HK-2 (cell line): ENCODE measurements at regions not wholly inside any gene's neighbourhood (a gene's known extent, or its start where the extent isn't known, plus 50 kb on each side); places are given as distances from the start of the nearest gene placed in this dataset.

Experiments
- DNase-seq: peaks from one replicate; pipeline ENCODE4 v3.0.0-alpha.2; 2018; ENCODE audit not compliant: unreplicated experiment

DNA sequence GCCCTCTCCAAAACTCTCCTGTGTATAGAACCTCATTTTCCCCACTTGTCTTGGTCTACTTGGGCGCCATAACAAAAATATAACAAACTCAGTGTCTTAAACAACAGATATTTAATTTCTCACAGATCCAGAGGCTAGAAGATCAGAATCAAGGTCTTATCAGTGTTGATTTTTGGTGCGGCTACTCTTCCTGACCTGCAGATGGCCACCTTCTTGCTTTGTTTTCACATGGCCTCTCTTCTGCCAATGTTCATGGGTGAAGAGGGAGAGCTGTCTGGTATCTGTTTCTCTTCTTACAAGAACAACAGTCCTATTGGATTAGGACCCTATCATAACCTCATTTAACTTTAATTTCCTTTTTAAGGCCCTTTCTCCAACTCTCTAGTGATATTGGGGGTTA is 177.3 kb downstream of the PABPC4L start:
- peak; percentile 8 for DNase-seq

DNA sequence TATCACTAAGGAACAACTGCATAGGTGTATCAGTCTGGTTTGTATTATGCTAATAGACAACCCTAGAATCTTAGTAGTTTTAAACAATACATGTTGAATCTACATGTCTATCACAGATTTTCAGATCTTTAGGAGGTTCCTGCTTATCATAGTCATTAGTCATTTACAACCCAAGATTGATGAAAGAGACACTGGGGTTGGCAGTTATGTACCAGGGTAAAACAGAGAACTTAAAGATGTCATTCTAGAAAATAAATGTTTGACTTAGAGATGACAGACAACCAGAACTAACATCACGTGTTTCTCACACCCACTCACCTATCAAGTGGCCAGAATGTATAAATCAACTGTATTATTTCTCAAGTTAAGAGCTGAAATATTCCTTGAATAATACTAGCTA is 181.9 kb downstream of the PABPC4L start:
- no peak for DNase-seq

DNA sequence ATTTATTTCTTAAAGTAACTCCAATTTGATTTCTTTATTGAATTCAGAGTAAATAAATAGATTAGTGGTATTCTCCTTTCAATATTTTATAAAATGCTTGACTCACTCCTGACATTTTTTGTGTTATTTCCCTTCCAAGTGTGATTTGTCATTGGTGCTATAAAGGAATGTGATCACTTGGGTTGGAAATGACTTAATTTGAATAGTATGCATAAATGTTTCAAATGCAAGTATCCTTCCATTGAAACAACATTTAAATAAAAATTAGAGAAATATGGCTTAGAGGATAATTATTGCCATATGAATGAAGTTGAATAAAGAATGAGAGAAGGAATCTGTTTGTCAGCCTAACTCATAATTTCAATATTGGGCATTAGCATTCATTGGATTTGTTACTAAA is 182.7 kb downstream of the PABPC4L start:
- DNase-seq, result no peak

DNA sequence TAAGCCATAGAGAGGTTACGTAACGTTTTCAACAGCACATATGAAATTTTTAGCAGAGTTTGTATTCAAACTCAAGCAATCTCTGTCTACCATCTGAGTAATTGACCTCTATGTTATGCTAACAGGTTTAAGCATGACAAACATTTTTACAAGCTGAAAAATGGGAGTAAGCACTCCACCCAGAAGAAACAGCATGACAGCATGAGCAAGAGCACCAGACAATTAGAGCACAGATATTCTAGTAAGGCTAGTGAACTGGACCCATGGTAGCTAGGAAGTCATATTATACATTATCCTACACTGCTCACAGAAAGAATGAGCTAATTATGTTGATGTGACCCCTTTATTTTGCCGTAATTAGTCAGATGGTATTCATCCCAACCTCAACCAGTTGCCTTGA is 200.5 kb downstream of the PABPC4L start:
- DNase-seq, result no peak

DNA sequence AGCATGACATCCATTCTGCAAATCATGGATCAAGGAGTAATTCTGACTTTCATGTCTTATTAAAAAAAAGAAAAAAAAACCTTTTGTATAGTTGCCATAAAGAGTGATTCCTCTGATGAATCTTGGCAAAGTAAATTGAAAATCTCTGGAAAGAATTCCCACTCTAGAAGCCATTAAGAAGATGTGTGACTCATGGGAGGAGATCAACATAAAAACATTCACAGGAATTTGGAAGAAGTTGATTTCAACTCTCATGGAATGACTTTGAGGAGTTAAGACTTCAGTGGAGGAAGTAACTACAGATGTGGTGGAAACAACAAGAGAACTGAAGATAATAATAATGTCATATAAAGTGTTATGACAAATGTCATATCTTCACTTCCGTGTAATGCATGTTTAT is 204.2 kb downstream of the PABPC4L start:
- DNase-seq, result no peak

DNA sequence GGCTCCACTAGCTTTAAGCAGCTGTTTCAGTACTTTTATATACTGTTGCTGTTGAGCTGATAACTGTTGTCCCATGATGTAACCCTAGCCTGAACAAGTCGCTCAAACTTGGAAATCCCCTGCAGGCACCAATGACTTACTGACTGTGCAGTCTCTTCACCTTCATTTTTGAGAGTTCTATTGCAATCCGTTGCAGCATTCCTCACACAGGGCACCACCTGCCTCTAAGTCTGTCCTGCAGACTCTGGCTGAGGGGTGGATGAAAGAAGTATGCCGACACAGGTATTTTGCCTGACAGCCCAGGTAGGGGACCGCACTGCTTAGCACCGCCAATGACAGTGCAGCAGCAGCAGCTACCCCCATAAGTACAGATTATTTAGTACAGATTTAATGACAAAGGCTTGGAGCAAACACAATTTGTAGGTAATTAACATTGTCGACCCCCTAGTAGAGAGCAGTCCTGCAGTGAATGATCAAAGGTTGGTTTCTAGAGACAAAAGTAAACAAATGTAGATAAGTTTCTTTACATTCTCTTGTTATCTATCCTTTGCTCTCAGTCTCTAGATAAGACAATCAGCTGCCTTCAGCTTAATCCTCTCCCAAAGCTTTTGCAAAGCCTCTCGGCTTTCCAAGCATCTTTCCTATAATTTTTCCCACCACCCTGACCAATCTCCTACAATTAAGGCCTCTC is 205.0 kb downstream of the PABPC4L start:
- DNase-seq, result no peak

DNA sequence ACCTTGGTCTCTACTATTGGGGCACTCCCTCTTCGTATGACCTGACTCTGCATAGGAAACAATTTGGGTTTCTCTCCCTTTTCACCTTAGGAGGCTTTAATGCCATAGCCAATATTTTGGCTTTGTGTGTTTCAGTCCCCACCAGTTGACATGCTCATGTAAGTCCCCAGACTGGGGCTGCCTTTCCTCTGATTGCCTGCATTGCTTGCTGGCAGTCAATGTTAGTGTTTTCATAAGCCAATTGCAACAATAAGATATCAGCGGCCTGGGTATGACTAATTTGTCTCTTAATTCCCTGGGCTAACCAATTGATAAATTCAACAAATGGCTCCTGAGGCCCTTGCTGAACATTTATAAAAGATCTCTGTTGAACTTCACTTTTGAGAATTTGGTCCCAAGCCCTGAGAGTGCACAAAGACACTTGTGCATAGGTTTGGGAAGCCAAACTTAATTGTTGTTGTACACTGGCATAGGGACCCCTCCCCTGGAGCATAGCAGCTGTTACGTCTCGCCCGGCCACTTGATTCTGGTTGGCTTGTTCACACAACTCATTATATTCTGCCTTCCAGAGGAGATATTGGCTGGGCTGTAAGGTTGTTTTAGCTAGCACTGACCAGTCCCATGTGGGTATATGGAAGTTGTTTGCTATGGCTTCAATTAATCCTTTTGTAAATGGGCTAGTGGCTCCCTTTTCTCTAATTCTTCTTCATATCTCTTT is 206.2 kb downstream of the PABPC4L start:
- DNase-seq, result no peak

DNA sequence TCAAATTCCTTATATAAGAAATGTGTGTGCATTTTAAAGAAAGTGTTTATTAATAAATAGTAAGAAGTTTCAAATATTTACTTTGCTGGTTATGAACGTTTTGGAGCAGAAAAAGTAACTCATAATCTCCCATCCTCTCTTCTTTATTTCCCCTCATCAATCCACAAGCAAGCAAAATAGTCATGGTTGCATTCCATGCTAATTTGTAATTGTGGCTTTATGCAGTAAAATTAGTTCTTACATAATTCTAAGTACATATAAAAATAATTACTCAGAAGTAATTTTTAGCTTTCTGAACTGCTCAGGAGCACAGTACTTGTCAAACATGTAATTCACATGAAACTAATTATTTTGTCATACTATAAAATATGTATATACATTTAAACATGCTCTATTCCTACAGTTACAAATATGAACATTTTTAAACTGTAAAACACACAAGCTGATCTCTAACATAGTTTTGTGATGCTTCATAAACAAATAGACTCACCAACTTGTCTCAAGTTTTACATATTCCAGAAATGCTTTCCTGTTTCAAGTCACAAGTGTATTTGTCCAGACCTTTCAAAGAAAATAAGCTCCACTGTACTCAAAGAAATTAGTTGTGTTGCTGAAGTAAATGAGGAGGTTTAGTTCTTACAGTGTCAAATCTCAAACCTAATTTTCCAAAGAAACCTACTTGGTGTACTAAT is 218.9 kb downstream of the PABPC4L start:
- no peak for DNase-seq

DNA sequence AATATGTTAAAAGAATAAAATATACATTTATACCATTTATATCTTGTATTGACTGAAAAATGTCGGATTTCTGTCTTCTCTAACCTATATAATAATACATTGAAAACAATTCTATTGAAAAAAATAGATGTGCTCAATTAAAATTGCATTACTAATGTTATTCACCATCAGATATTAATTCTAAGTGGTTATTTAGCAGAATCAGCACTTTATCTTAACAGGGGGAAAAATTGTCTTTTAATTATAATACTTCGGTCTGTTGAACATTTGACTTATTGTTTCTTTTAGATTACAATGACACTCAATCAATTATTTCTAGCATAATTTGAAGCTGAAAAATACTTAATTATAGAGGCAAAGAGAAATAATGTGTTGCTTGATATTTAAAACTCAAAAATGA is 220.3 kb downstream of the PABPC4L start:
- no peak for DNase-seq

DNA sequence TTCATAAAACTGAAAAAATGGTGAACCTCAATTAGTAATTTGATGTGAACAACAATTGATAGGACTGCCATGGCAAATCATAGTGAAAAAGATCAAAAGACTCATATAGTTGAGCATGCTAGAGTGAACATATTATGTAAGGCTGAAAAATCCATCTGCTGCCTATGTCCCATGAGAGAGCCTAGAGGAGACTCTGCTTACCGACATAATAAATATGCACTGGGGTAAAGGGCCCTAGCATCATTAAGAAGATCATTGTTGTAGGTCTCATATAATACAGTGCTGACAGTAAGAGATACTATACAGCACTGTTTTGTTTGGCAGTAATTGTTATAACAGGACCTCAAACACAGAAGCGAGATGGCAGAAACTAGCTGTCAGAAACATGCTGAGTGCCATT is 229.0 kb downstream of the PABPC4L start:
- no peak for DNase-seq

DNA sequence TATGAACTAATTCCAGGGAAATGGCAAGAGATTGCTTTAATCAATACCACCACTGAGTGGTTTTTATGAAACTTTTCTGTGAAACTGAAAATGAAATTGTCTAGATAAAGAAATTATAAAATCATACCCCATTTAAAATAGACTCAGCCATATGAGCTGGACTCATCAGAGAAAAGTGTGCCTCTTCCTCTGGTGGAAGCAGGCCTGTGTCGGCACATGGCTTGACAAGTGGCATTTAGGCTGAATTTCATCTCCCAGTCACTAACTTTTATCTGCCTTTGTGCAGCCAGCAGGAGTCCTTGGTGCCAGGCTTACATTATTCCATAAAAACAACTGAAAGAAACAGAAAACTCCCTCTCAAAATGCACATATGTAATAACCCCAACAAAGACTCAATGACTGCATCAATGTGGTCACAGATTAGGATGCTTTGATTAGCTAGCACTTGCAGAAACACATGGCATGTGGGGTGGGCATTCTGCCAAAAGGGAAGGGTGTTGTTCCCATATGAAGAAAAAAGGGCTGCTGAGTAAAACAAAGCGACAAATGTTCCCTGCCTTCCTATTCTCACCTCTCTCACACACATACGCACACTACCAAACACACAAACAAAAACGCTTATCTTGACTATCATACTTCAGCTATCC is 232.3 kb downstream of the PABPC4L start:
- DNase-seq, result peak; percentile 2

DNA sequence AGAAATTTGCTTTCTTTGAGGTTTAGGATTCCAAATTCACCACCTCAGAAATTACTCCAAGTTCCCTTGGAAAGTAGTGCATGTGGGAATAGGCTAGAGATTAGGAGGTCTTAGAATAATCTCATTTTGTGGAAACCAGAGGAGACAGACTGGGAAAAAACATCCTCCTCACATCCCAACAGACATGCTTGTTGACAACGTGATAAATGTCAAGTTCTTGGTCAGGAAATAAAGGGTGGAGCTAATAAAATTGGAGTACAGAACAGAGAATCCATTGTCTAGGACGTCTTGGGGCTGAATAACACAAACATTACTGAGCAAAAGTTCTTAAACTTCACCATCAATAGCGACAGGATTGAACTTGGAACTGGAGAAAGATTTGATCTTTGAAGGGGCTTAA is 233.4 kb downstream of the PABPC4L start:
- no peak for DNase-seq

DNA sequence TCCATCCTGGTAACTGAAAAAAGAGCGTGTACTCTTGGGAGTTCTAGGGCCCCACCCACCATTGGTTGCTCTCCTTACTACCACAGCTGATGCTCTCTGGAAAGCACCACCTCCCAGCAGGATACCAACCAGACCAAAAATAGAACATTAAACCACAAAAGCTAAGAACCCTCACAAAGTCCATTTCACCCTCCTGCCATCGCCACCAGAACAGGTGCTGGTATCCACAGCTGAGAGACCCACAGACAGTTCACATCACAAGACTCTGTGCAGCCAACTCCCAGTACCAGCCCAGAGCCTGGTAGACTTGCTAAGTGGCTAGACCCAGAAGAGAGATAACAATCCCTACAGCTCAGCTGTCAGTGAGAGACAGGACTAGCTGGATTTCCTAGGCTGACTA is 240.6 kb downstream of the PABPC4L start:
- no peak for DNase-seq

DNA sequence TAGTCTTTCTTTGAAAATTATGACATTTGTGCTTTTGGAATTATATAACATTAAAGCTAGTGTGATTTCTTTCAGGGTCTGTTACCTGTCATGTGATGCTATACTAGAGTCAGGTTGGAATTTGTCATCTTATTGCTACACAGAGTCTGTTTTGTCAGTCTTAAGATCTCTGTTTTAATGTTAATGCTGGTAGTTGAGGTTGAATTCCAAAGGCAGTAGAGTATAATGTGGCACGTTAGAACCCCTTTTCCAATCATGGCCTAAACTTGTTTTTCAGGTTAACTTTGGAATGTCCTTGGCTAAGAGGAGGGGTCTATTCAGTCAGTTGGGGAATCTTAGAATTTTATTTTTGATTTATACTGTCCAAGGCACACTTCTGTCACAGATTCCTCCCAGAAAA is 258.5 kb downstream of the PABPC4L start:
- no peak for DNase-seq

DNA sequence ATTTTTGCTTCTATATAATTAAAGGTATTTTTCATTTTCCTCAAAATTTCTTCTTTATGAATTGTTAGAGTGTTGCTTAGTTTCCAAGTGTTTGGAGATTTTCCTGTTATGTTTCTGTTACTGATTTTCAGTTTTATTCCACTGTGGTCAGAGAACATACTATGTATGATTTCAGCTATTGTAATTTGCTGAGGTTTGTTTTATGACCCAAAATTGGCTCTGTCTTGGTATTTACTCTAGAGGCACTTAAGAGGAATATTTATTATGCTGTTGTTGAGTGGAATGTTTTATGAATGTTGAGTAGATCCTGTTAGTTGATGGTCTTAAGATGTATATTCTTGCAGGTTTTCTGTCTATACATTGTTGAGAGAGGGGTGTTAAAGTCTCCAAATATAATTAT is 263.5 kb downstream of the PABPC4L start:
- DNase-seq, result no peak

DNA sequence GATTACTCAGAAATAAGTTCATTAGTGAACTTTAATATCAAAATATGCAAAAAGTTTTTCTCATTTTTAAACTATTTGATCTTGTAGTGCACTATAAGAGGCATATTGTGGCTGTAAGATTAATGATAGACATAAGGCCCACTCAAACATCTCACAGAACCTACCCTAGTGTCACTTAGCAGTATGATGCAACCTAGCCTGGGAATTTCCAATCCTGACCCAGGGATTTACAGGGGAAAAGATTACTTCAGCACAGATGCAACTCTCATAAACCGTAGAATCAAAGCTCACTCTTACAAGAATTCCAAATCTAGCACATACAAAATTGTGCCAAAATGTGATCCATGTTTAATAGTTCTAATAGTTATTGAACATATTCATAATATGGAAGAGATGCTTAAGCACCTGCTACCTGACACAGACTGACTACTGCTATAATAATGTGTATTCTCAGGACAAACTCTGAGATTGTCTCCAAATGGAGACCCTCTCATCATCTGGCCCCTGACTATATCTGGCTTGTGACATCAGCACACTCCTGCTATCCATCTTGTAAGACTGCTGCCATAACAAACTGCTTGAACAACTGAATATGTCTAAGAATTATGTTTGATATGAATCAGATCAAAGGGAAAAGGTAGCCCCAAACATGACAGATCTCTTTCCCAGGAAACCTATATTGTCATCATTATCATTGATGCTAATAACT is 271.9 kb downstream of the PABPC4L start:
- no peak for DNase-seq

DNA sequence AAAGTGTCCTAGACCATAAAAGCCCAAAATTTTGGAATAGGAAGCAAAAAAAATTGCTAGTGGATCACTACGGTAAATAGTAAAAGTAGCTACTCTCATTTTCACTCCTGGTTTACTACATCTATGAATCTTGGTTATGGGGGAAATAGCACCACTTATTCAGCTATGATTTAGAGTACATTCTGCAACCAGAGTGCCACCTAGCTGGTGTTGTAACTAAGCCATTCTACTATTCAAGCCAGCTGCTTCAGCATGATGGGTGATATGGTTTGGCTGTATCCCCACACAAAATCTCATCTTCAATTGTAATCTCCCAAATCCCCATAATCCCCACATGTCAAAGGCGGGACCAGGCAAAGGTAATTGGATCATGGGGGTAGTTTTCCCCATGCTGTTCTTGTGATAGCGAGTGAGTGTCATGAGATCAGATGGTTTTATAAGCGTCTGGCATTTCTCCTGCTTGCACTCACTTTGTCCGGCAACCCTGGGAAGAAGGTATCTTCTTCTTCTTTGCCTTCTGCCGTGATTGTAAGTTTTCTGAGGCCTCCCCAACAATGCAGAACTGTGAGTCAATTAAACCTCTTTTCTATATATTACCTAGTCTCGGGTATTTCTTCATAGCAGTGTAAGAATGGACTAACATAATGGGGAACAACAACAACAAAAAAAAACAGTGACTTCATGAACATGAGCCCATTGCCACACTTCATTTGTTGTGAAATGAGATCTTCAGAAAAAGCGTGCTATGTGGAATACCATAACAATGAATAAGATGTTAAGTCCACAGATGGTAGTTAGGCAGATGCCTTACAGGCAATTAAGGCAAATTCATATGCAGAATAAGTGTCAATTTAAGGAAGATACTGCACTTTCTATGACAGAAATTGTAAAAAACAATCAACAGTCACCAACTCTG is 280.1 kb downstream of the PABPC4L start:
- no peak for DNase-seq

DNA sequence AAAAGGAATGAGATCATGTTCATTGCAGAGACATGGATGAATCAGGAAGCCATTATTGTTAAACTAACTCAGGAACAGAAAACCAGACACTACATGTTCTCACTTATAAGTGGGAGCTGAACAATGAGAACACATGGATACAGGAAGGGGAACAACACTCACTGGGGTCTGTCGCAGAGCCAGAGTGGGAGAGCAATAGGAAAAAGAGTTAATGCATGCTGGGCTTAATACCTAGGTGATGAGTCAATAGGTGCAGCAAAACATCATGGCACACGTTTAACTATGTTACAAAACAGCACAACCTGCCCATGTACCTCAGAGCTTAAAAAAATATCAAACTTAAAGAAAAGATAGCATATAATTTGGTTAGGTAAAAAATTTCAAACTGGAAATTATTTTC is 281.4 kb downstream of the PABPC4L start:
- no peak for DNase-seq

DNA sequence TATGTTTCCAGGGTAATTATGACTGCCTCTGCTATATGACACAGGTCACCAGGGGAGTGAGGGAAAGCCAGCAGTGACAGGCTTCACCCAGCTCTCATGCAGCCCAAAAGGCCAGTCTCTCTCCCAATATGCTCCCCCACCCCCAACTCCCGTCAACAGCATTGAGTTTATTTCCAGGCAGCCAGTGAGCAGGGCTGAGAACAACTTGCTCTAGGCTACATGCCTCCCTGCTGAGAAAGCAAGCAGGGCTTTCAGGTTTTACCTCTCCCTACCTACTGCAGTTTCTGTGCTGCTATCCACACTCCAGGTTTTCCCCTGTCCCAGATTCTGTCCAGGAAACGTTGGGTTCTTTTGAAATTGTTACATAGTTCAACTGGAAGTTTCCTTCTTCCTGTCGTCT is 291.4 kb downstream of the PABPC4L start:
- DNase-seq, result no peak

DNA sequence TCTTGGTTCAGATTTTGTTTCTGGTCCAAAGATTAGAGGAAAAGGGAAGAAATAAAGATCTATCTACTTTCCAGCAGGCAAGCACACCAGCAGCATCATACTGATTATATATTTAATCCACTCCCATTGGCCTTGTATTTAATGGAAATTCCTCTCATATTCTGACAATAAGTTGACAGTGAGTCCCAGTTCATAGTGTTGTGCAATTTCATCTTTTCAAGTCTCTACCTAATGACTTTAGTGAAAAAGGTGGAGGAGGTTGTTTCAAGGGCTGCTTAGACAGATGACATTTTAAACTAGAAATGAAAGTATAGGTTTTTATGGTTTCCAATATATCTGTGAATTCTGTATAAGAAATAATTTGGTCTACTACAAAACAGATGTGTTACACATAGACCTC is 298.6 kb downstream of the PABPC4L start:
- no peak for DNase-seq

DNA sequence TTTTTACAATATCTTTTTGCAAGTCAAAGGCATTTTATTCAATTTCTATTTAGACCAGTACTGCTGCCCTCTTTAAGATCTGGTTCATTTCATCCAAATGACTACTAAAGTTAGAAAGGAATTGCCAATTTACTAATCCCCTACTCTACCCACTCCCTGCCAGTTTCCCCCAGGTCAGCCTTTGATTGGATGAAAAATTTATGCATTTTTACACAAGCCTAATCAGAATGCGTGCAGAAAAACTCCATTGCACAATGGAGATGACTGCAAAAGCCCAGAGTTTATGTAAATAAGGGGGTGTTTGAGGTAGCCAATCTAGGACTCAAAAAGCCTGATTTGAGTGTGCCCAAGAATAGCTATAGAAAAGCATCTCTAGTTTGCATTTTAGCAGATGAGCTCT is 310.6 kb downstream of the PABPC4L start:
- DNase-seq, result no peak
